Epithelial cell of esophagus (primary cell): ENCODE measurements at regions not wholly inside any gene's neighbourhood (a gene's known extent, or its start where the extent isn't known, plus 50 kb on each side); places are given as distances from the start of the nearest gene placed in this dataset.

Experiments used
- DNase-seq: peaks from one replicate; pipeline ENCODE4 v3.0.0; 2010; ENCODE audit warnings: low read depth
- H3K4me3 ChIP-seq: 2 replicates; pipeline ENCODE4 v1.5.1; 2011; ENCODE audit warnings: mild to moderate bottlenecking, low read length, control low read depth
- CTCF ChIP-seq: IDR thresholded peaks from 2 replicates; pipeline ENCODE4 v1.5.1; 2011; ENCODE audit warnings: low read depth, mild to moderate bottlenecking, low read length, control low read depth, inconsistent platforms; ENCODE audit not compliant: insufficient read depth; ENCODE audit errors: missing control alignments

GRCh38 chr5:91712718-91713117, 329.6 kb upstream of the ARRDC3 start:
- TF ChIP-seq CTCF, result no peak
- no peak overlapping the region for H3K4me3 ChIP-seq
- no peak for DNase-seq

GRCh38 chr5:91707521-91707841, 324.4 kb upstream of the ARRDC3 start:
- no peak overlapping the region for H3K4me3 ChIP-seq
- no peak for TF ChIP-seq CTCF
- no peak for DNase-seq

- no peak for DNase-seq
- no peak overlapping the region for H3K4me3 ChIP-seq
Observed at GRCh38 chr5:91706785-91707520, 323.8 kb upstream of the ARRDC3 start.

GRCh38 chr5:91703128-91703527, 320.0 kb upstream of the ARRDC3 start:
- no peak for TF ChIP-seq CTCF
- no peak for DNase-seq
- H3K4me3 ChIP-seq, result no peak overlapping the region

More at GRCh38 chr5:91706785-91707520, 323.8 kb upstream of the ARRDC3 start:
- TF ChIP-seq CTCF, result no peak

- TF ChIP-seq CTCF, result no peak
- no peak overlapping the region for H3K4me3 ChIP-seq
- DNase-seq, result no peak
Observed at GRCh38 chr5:91699429-91699828, 316.3 kb upstream of the ARRDC3 start.

GRCh38 chr5:91691592-91691991, 308.5 kb upstream of the ARRDC3 start:
- no peak for TF ChIP-seq CTCF
- H3K4me3 ChIP-seq, result no peak overlapping the region
- no peak for DNase-seq

- TF ChIP-seq CTCF, result no peak
- no peak overlapping the region for H3K4me3 ChIP-seq
Observed at GRCh38 chr5:91690921-91691320, 307.8 kb upstream of the ARRDC3 start.

More at GRCh38 chr5:91690921-91691320, 307.8 kb upstream of the ARRDC3 start:
- no peak for DNase-seq
